Activated CD4-positive, alpha-beta T cell treated with anti-CD3 and anti-CD28 coated beads for 24 hours (primary cell): ENCODE measurements at regions not wholly inside any gene's neighbourhood (a gene's known extent, or its start where the extent isn't known, plus 50 kb on each side); places are given as distances from the start of the nearest gene placed in this dataset.

ENCODE experiments used
- DNase-seq, 2 donors: peaks; one replicate each; pipeline ENCODE4 v3.0.0-alpha.2; 2020; ENCODE audit warnings: low read depth in 2 of 2

GRCh38 chr3:170753421-170754310 is 116.3 kb downstream of the RPL22L1 start:
- no peak for DNase-seq

- DNase-seq, result no peak
Observed at GRCh38 chr3:170752571-170753155, 117.3 kb downstream of the RPL22L1 start.

GRCh38 chr3:170751899-170752293 is 118.1 kb downstream of the RPL22L1 start:
- DNase-seq, result no peak

GRCh38 chr3:170751083-170751898 is 118.7 kb downstream of the RPL22L1 start:
- DNase-seq, result no peak

- DNase-seq, result no peak
Observed at GRCh38 chr3:170750478-170750830, 119.5 kb downstream of the RPL22L1 start.

GRCh38 chr3:170749765-170750477 is 120.1 kb downstream of the RPL22L1 start:
- DNase-seq, result no peak

- no peak for DNase-seq
Observed at GRCh38 chr3:170749185-170749584, 120.8 kb downstream of the RPL22L1 start.

GRCh38 chr3:170746175-170746942 is 123.6 kb downstream of the RPL22L1 start:
- no peak for DNase-seq

GRCh38 chr3:170745211-170745718 is 124.7 kb downstream of the RPL22L1 start:
- no peak for DNase-seq

- no peak for DNase-seq
Observed at GRCh38 chr3:170741756-170742529, 128.1 kb downstream of the RPL22L1 start.

- DNase-seq, result no peak
Observed at GRCh38 chr3:170740726-170741591, 129.0 kb downstream of the RPL22L1 start.

- DNase-seq, result no peak
Observed at GRCh38 chr3:170740285-170740684, 129.7 kb downstream of the RPL22L1 start.

- no peak for DNase-seq
Observed at GRCh38 chr3:170739410-170739809, 130.6 kb downstream of the RPL22L1 start.

- no peak for DNase-seq
Observed at GRCh38 chr3:170738766-170739165, 131.2 kb downstream of the RPL22L1 start.

- DNase-seq, result no peak
Observed at GRCh38 chr3:170737498-170738162, 132.4 kb downstream of the RPL22L1 start.

GRCh38 chr3:170735821-170736220 is 134.2 kb downstream of the RPL22L1 start:
- DNase-seq, result no peak

- no peak for DNase-seq
Observed at GRCh38 chr3:170734735-170735065, 135.3 kb downstream of the RPL22L1 start.

- DNase-seq, result no peak
Observed at GRCh38 chr3:170734043-170734734, 135.8 kb downstream of the RPL22L1 start.
